Hematopoietic multipotent progenitor cell treated with erythropoietin and hydrocortisone succinate and interleukin-3 and kit ligand, for 8 days (in vitro differentiated cells): ENCODE measurements at regions not wholly inside any gene's neighbourhood (a gene's known extent, or its start where the extent isn't known, plus 50 kb on each side); places are given as distances from the start of the nearest gene placed in this dataset.

ENCODE experiments used
- DNase-seq: peaks from one replicate; pipeline ENCODE4 v3.0.0-alpha.2; 2015

DNA sequence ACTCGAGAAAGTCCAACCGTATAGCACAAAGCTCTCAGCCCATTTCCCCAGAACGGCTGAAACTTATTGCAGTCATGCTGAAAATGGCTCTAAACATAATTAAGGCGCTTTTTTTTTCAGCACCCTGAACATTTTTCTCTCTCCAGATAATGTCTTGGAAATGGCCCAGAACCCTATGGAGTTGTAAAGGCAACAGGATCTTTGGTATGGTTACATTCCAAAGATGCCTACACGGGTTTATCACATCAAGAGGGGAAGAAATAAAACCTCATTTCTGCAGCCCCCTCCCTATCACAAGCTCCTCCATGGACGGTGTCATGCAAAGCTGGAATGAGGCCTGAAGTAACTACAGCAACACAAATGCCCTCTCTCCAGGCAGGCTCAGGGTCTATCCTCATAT lies 126.4 kb upstream of the GALNT2 start:
- DNase-seq, result no peak

DNA sequence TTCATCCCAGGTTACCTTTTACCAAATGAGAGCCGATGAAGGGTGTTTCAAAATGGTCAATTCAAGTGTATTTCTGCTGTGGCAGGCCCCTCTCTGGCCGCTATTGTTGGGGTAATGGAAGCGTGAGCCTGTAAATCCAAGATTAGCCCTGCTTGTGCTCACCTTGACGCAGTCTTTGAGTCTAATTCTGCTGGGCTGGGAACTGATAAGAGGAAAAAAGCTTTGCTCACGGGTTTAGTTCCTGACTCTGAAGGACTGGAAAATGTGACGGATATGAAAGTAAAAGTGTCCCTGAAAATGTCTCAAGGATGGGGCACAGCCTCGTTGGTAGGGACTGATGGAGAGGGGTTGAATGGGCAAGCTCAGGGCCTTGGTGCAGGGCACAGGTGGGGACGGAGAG lies 125.9 kb upstream of the GALNT2 start:
- no peak for DNase-seq

DNA sequence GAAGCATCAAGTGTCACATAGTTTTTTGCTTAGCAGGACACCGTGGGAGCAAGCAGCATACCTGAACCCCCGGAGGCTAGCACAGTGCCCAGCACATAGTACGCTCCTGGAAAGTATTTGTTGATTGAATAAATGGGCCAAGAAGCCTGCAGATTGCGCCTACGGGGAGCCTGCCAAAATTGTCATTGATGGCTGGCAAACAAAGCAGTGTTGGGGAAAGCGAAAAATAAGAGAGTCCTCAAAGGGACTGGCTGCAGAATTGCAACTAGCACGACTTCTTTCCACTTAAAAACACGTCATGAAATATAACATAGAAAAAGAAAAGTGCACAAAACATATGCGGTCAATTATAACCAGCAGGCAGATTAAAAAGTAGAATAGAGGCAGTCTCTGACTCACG lies 125.2 kb upstream of the GALNT2 start:
- DNase-seq, result no peak

DNA sequence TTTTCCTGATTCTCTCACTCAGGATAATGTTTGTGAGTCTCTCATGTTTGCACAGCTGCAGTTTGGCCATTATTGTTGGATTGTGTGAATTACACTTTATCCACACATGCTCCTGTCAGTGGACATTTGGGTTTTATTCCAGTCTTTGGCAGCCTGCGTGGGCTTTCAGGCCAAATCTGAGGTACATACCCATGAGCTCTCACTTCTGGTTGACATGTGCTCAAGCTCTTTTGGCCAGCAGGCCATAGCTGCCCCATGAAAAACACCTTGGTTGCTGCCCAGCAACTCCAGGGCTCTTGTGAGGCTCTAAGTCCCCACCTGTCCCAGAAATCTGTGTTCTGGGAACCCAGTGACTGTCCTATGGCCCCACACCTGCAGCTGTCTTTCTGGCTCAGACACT lies 124.5 kb upstream of the GALNT2 start:
- DNase-seq, result no peak

DNA sequence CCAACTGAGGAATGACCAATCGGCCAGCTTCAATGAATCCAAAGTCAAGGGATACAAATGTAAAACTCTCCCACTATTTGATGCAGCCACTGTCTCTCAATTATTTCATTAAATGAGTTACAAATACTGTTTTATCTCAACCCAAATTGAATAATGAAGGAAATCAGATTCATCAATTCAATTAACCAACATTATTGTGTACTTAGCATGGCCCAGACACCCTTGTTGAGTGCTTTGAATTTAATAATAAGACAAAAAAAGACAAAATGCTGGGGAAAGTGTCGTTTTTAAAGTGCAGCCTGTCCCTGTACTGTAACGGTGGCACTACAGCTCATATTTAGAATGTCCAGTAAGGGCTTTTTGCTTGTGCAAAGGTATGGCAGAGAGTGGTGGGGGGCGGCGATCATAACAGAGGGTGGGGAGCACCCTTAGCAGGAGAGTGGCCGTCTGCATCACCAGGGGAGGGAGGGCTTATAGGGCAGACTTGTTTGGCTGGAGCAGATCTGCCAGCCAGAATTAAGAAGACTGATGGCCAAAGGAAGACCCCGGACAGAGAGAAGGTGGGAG lies 123.8 kb upstream of the GALNT2 start:
- DNase-seq, result no peak

DNA sequence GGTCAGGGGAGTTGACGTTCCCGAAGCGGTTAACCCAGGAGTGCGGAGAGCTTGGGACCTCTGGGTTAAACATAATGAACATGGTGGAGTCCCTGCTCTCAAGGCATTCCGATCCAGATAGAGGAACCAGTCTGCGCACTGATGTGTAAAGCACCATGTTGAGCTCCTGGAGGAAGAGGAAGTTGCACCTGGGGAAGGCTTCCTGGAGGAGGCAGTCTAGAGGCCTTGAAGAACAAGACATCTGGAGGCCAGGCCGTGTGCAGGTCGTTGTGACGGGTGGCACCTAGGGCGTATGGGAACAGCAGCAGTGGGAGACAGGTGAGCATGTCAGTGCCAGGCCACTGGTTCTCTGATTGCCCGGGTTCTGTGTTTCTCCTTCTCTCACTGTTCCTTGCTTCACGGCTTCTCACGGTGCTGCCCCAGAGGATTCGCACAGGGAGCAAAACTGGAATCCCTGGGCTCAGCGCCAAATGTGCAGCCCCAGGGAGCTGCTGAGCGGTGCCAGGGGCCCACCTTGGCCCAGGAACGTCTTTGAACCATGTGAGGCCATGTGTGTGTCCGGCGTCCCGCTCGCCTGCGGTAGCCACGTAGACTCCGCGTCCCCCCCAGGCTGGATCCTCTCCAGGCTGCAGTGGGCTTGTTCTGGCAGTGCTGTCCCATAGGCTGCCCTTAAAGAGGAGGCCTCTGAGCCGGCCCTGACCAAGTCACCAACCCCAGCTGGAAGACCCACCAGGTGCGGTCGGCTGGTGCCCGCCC lies 122.9 kb upstream of the GALNT2 start:
- DNase-seq, result no peak

DNA sequence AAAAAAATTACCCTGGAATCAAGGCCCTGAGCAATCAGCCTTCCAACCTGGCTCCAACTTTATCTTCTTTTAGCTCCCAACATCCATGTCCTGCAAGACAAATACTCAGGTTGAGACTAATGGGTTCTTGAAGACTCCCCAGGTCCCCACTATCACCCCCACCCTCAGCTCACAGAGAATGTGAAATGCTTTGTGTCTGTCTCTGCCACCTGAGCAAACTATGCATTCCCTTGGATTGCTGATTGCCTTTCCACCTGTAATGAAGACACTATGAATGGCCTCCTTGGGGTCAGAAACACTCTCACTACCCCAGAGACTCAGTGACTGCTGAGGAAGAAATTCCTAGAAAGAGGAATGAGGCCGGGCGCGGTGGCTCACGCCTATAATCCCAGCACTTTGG lies 121.2 kb upstream of the GALNT2 start:
- DNase-seq, result no peak

DNA sequence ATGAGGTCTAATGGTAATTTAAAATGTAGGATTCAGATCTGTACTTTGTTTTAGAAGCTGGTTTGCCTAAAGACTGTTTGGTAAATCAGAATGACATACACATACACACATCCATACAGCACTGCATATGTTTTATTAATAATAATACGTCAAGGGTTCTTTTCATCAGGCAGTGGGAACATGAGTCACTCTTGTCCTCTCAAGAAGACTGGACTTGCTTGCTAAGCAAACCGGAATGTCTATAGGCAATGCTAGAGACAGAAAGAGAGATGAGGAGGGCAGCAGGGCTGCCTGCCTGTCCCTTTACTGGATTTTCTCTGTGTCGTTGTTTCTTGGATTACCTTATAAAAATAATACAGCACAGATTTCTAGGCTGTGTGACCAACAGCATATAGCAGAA lies 119.1 kb upstream of the GALNT2 start:
- no peak for DNase-seq

DNA sequence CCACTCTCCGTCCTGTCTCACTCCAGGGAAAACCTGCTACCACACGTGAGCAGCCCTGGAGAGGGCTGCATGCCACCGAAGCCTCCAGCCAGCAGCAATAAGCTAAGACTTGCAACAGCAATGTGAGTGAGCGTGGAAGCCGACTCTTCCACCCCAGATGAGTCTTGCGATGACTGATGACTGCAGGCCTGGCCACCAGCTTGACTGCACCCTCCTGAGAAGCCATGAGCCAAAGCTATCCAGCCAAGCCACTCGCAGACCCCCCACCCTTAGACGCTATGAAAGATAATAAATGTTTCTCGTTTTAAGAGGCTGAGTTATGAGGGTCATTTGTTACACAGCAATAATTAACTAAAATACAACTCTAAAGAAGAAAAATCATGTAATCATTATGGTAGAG lies 118.6 kb upstream of the GALNT2 start:
- no peak for DNase-seq

DNA sequence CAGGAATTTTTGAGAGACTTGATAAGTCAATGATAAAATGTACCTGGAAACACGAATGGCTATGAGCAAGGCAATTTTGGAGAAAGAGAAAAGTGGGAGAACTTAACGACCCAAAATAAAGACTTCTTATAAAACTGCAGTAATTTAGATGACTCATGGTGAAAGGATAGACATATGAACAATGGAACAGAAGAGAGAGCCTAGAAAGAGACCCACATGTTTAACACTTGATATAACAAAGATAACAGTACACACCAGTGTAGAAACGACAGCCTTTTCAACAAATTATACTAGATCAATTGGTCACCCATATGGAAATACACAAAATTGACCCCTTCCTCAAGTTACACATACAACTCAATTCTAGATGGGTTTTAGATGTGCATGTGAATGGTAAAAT lies 117.5 kb upstream of the GALNT2 start:
- no peak for DNase-seq

DNA sequence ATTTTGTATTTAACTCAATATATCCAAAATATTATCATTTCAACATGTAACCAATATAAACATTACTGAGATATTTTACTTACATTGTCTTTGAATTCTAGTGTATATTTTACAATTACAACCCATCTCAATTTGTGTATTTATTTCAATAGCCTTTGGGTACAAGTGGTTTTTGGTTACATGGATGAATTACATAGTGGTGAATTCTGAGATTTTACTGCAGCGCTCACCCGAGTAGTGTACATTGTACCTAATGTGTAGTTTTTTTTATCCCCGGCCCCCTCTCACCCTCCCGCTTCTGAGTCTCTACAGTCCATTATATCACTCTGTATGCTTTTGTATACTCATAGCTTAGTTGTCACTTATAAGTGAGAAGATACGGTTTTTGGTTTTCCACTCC lies 117.0 kb upstream of the GALNT2 start:
- DNase-seq, result no peak

DNA sequence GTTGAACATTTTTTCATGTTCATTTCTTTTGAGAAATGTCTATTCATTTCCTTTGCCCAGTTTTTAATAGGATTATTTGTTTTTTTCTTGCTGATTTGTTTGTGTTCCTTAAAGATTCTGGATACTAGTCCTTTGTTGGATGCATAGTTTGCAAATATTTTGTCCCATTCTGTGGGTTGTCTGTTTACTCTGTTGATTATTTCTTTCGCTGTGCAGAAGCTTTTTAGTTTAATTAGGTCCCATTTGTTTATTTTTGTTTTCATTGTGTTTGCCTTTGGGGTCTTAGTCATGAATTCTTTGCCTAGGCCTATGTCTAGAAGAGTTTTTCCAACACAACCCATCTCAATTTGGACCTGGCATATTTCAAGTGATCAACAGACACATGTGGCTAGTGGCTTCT lies 116.1 kb upstream of the GALNT2 start:
- DNase-seq, result no peak

DNA sequence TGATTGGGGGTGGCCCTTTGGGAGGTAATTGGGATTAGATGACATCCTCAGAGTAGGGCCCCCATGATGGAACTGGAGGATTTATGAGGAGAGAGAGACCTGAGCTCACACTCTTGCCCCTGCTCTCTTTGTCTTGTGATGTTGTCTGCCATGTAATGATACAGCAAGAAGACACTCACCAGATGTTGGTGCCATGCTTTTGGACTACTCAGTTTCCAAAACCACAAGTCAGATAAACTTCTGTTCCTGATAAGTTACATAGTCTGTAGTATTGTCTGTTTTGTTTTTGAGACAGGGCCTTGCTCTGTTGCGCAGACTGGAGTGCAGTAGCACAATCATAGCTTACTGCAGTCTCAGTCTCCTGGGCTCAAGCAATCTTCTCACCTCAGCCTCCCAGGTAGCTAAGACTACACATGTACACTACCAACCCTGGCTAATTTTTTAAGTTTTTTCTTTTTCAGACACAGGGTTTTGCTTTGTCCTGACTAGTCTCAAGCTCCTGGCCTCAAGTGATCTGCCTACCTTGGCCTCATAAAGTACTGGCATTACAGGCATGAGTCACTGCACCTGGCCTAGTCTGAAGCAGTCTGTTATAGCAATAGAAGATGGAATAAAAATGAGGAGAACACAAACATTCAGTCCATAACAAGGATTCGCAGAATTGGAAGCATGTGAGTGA lies 115.0 kb upstream of the GALNT2 start:
- DNase-seq, result peak; percentile 87

DNA sequence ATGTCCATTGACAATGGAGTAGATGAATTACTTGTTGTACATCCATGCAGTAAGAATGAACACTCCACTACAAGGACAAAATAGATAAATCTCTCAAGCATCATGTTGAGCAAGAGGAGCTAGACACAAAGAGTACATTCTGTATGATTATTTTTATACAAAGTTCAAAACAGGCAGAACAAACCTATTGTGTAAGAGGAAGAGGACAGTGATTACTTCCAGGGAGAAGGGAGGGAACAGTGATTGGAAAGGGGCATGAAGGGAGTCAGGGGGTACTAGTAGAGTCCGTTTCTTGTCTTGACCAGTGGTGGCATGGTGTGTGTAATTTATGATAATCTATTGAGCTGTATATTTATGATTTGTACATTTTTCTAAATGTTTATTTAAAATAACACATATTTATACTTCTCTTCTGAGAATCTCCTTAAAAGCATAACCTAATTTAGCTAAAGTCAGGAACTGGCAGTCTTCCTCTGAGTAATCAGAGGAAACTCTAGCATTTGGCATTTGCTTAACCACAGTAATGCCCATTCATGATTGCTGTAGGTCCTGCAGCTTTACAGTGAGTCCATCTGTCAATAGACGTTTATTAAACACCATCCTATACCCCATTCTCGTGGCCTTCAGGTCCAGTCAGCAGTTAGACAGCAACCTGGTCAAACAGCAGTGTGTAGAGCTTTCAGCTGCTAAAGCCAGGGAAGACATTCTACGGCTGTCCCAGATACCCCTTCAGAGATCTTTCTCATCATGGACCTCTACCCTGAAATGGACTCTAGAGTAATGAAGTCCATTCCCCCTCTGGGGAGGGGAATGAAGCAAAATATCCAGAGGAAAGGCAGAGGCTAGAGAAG lies 114.1 kb upstream of the GALNT2 start:
- DNase-seq, result no peak

DNA sequence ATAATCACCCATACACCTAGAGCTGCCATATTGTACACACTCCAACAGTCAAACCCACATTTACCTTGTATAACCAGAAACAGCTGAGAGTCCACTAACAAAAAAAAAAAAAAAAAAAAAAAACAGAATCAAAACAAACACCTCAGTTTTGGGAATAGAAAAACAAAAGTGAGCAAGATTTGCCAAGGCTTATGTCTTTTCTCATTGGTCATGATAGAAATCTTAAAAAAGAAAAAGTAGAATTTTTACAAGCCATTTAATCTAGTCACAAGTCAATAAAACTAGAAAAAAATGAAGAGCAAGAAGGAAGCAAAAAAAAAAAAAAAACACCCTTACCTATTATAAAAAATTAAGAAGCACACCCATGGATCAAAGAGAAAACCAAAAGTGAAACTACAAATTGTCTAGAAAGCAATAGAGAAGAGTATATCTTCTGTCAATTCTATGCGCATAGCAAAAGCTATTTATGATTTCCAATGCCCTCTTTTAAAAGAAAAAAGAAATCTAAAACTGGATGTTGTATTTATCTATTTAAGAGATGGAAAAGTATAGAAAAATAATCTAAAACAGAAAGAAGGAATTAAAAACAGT lies 113.2 kb upstream of the GALNT2 start:
- no peak for DNase-seq

DNA sequence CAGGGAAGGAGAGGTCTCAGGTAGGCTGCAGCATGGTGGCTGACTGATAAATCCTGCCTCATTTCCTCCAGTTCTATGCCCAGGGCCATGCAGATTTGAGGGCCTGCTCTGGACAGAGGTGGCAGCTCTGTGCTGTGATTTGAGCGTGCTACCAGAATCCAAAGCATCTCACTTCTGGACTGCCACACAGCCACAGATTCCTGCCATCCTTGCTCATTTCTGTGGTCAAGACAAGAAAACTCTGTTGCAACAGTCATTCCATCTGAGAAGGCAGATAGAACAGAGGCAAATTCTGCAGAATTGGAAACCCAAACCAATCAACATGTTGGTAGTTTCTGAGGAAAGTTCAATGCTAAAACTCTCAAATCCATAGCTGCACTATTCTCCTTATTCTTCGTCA lies 102.8 kb upstream of the GALNT2 start:
- DNase-seq, result no peak

DNA sequence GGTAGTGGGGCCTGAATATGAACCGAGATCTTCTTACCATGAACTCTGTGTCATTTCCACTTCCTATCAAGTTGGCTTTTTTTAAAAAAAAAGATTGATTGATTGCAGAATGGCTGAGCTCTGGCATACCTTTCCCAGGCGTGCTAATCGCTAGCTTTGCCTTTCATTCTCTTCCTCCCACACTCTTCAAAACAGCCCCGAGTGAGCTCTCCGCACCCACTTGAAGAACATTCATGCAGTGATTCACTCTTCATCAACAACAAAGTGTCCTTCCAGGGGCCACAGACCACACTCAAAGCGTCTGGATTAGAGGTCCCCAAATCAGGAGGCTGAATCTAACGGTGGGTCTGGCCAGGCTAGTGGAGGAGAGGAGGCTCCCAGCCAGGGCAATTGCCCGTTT lies 96.3 kb upstream of the GALNT2 start:
- no peak for DNase-seq

DNA sequence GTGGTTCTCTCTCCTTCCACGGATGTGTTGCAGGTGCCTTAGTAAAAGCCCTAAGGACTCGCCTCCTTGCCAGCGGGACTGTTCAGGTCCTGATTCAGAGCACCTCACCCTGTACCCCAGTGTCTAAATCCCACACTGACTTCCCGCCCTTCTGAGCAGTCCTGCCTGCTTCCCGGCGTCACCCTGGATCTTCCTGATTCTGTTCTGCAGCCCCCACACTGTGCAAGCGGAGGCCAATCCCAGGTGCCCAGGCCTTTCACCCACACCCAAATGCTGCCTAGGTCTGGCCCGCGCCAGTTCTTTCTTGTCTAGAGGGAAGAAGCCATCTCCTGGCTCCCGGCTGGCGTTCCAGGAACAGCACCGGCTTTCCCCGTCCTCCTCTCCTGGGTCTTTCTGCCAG lies 95.9 kb upstream of the GALNT2 start:
- DNase-seq, result no peak

DNA sequence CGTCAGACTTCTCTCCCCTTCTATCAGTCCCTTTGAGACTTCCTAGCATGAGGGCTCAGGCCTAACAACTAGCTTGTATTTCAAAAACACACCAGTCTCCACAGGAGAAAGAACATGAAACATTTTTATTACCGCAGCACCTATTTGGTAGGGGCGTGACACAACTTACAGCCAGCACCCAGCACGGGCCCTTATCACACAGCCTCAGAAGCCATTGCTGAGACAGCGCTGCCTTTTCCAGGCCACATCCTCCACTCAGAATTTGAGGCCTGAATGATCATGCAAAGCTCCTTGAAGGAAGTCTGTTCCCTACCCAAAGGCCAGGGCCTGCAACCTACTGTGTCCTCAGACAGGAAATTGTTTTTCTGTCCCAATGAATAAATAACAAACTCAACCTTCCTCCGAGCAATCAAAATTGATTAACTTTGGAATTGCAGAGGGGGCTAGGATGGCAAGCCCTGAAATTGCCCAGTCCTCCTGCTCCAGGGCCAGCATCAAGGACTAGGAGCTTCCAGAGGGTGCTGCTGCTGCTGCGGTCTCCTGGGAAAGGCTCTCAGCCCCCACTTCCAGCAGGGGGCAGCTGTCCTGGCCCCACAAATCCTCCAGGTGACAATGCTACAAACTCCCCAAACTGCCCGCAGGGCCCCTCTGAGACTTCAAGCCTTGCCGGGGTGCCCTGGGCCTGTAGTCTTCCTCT lies 94.3 kb upstream of the GALNT2 start:
- peak; percentile 69 for DNase-seq

DNA sequence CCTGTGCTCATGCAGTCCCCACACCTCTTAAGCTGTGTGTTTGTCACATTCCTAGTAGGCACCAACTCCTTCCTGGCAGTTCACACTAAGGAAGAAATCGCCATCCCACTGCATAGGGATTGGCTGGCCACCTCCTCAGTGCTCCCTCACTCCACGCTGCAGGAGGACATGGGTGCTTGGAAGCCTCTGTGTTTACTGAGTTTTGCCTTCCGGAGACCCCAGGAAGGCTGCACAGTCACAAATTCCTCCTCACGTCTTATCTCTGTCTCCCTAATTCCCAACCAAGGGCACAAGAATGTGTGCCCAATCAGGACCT lies 93.8 kb upstream of the GALNT2 start:
- DNase-seq, result no peak

DNA sequence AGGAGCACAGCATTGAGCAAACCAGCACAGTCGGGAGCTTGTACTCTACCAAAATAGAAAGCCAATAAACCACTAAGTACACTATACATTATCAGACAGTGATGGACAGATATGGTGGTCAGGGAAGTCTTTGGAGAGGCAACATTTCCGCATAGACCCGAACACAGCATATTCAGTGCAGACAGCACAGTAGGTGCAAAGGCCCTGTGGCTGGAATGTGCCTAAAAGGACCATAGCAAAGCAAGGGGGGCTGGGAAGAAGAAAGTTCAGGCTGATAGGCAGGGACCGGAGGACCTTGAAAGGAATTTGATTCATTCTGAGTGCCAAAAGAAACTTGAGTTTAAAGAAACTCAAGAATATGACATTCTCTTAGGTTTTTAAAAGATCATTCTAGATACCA lies 92.0 kb upstream of the GALNT2 start:
- no peak for DNase-seq

DNA sequence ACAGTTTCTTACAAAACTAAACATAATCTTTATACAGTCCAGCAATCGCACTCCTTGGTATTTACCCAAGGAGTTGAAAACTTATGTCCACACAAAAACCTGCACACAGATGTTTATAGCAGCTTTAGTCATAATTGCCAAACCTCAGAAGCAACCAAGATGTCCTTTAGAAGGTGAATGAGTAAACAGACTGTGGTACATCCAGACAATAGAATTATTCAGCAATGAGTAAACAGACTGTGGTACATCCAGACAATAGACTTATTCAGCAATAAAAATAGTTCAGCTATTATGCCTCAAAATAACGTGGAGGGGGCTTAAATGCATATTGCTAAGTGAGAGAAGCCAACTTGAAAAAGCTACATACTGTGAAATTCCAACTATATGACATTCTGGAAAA lies 87.0 kb upstream of the GALNT2 start:
- no peak for DNase-seq

DNA sequence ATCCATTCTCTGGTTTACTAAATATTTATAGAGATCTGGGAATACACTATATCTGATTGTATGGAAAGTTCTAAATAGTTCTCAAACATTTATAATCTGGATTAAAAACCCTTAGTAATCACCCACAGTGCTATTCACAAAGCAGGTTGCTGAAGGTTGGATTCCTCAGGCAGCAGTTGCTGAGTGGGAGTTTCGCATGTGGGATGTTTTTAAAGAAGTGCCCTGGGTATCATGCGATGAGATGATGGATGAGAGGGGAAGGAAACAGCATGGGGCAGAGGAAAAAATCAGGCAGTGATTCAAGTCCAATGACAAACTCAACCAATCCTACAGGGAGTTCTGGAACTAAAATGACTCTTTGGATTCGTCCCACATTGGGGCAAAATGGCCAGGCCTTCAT lies 85.3 kb upstream of the GALNT2 start:
- DNase-seq, result no peak
